CD4-positive, alpha-beta T cell treated with Interleukin-15 for 1 hour (primary cell): ENCODE measurements at regions not wholly inside any gene's neighbourhood (a gene's known extent, or its start where the extent isn't known, plus 50 kb on each side); places are given as distances from the start of the nearest gene placed in this dataset.

Experiments
- DNase-seq: peaks from one replicate; pipeline ENCODE4 v3.0.0-alpha.2; 2020

GRCh38 chr2:118558846-118559245 lies 288.6 kb downstream of the EN1 start:
- DNase-seq, result no peak

- DNase-seq, result no peak
Measured at GRCh38 chr2:118557791-118558190, 289.7 kb downstream of the EN1 start.

GRCh38 chr2:118557016-118557415 lies 290.4 kb downstream of the EN1 start:
- DNase-seq, result no peak

- DNase-seq, result no peak
Measured at GRCh38 chr2:118554616-118555015, 292.8 kb downstream of the EN1 start.

GRCh38 chr2:118549503-118549902 lies 297.9 kb downstream of the EN1 start:
- DNase-seq, result no peak

GRCh38 chr2:118548880-118549488 lies 298.5 kb downstream of the EN1 start:
- no peak for DNase-seq

- DNase-seq, result no peak
Measured at GRCh38 chr2:118539290-118539689, 308.2 kb downstream of the EN1 start.

GRCh38 chr2:118536306-118536705 lies 311.1 kb downstream of the EN1 start:
- no peak for DNase-seq

- no peak for DNase-seq
Measured at GRCh38 chr2:118535818-118536212, 311.6 kb downstream of the EN1 start.

- no peak for DNase-seq
Measured at GRCh38 chr2:118535171-118535817, 312.2 kb downstream of the EN1 start.

- DNase-seq, result no peak
Measured at GRCh38 chr2:118530976-118531375, 316.5 kb downstream of the EN1 start.

- no peak for DNase-seq
Measured at GRCh38 chr2:118529908-118530599, 317.4 kb downstream of the EN1 start.

- DNase-seq, result no peak
Measured at GRCh38 chr2:118527571-118527970, 319.9 kb downstream of the EN1 start.

GRCh38 chr2:118525346-118525745 lies 322.1 kb downstream of the EN1 start:
- DNase-seq, result no peak

- no peak for DNase-seq
Measured at GRCh38 chr2:118524911-118525310, 322.5 kb downstream of the EN1 start.

- DNase-seq, result no peak
Measured at GRCh38 chr2:118523761-118524160, 323.7 kb downstream of the EN1 start.

GRCh38 chr2:118521960-118522359 lies 325.5 kb downstream of the EN1 start:
- DNase-seq, result no peak

- no peak for DNase-seq
Measured at GRCh38 chr2:118521272-118521671, 326.2 kb downstream of the EN1 start.

GRCh38 chr2:118520246-118520645 lies 327.2 kb downstream of the EN1 start:
- DNase-seq, result no peak

GRCh38 chr2:118519511-118519910 lies 327.9 kb downstream of the EN1 start:
- no peak for DNase-seq

- no peak for DNase-seq
Measured at GRCh38 chr2:118510807-118511206, 336.6 kb downstream of the EN1 start.

GRCh38 chr2:118509319-118510004 lies 338.0 kb downstream of the EN1 start:
- DNase-seq, result no peak

GRCh38 chr2:118508282-118508681 lies 339.2 kb downstream of the EN1 start:
- no peak for DNase-seq

- DNase-seq, result no peak
Measured at GRCh38 chr2:118505436-118505835, 342.0 kb downstream of the EN1 start.
